ENCODE measurements at regions not wholly inside any gene's neighbourhood (a gene's known extent, or its start where the extent isn't known, plus 50 kb on each side); places are given as distances from the start of the nearest gene placed in this dataset.
"Not testable (repeated sequence)": the region's sequence is repeated elsewhere in the genome, so short reads cannot be mapped to it uniquely, and the experiment has no call there.

DNA sequence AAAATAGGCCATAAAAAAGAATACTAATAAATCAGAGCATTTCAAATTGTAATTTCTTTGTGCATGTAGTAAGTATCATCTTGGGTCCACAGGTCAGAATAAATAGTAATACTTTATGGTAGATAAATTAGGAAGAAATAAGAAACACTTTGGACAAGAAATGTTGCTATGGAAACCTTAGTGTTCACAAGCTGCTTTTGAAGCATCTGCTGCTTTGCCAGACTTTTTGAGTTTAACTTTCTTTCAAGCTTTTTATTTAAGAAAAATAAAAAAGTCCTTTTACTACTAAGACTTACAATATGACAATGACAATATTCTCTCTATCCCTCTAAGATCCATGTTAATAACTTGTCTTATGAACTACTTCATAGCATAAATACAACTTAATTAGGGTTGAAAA is 690.7 kb upstream of the FSHR start:
- TF ChIP-seq, protein P1, sequence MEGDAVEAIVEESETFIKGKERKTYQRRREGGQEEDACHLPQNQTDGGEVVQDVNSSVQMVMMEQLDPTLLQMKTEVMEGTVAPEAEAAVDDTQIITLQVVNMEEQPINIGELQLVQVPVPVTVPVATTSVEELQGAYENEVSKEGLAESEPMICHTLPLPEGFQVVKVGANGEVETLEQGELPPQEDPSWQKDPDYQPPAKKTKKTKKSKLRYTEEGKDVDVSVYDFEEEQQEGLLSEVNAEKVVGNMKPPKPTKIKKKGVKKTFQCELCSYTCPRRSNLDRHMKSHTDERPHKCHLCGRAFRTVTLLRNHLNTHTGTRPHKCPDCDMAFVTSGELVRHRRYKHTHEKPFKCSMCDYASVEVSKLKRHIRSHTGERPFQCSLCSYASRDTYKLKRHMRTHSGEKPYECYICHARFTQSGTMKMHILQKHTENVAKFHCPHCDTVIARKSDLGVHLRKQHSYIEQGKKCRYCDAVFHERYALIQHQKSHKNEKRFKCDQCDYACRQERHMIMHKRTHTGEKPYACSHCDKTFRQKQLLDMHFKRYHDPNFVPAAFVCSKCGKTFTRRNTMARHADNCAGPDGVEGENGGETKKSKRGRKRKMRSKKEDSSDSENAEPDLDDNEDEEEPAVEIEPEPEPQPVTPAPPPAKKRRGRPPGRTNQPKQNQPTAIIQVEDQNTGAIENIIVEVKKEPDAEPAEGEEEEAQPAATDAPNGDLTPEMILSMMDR (IDR thresholded peaks at IDR 0.05; ENCODE audit: low read depth, low read length, missing control alignments): no peak
- no peak overlapping the region for H3K4me3 ChIP-seq (ENCODE audit: low read depth, low read length)
- no peak for DNase-seq (ENCODE audit: low read depth)

GRCh38 chr2:49844113-49844512 is 689.8 kb upstream of the FSHR start:
- not testable (repeated sequence) for H3K4me3 ChIP-seq (ENCODE audit: low read depth, low read length); DNase-seq (ENCODE audit: low read depth)

DNA sequence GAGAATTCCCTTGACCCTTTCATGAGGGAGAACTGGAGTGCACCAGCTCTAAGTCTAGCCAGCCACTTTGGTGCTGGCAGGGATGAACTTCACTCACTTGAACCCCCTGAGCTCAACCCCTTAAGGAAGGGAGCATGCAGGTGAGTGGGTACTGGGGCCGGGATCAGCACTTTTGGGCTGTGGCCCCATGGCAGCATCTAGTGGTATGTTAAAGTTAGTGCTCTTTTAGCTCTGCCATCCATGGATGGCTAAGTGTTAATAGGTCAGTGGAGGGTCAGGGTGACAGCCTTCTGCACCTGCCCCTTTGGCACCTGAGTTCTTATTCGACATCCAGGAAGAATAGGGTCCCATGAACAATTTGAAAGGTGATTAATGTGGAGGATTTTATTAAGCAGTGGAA is 689.0 kb upstream of the FSHR start:
- DNase-seq (ENCODE audit: low read depth): no peak
- H3K4me3 ChIP-seq (ENCODE audit: low read depth, low read length): no peak overlapping the region
- TF ChIP-seq, protein P1 (IDR thresholded peaks at IDR 0.05; ENCODE audit: low read depth, low read length, missing control alignments): peak; percentile 11

DNA sequence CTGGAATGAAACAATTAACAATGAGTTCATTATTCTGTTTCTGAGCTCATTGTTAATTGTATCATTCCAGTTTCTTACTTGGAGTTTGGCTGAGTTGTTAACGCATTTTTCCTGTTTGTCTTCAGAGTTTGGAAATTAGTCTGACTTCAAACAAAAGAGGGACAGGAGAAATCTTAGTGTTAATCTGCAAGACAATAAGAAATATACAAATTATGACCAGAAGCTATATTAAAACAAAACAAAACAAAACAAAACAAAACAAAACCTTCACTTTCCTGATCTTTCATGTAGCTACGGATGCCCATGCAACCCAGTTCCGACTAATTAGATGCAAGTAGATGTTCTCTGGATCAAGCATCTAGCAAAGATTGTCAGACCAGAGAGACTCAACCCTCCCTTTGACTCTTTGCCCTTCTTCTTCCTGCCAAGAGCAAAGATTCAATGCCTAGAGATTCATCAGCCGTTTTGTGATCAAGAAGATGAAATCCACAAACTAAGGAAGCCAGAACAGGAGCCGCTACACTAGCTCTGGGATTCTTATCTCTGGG is 686.2 kb upstream of the FSHR start:
- TF ChIP-seq, protein P1 (IDR thresholded peaks at IDR 0.05; ENCODE audit: low read depth, low read length, missing control alignments): no peak
- no peak for DNase-seq (ENCODE audit: low read depth)
- no peak overlapping the region for H3K4me3 ChIP-seq (ENCODE audit: low read depth, low read length)

DNA sequence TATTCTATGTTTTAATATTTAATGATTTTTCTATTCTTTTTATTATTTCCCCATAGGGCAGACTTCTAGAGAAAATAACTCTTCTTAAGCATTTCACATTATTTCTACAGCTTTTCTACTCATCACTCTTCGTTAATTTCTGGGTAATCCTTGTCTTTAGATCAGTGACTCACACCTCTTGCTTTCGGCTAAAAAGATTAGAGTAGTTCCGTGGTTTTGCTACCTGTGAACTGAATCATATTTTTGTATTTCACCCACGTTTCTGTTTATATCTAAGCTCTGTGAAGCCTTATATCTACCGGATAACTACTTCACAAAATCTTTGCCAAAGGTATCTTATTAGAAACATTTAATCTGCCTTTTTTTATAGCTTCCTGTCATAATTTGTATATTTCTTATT is 685.5 kb upstream of the FSHR start:
- TF ChIP-seq, protein P1 (IDR thresholded peaks at IDR 0.05; ENCODE audit: low read depth, low read length, missing control alignments): no peak
- DNase-seq (ENCODE audit: low read depth): no peak
- no peak overlapping the region for H3K4me3 ChIP-seq (ENCODE audit: low read depth, low read length)

GRCh38 chr2:49837561-49838293 is 683.4 kb upstream of the FSHR start:
- TF ChIP-seq, protein P1 (IDR thresholded peaks at IDR 0.05; ENCODE audit: low read depth, low read length, missing control alignments): no peak
- no peak for DNase-seq (ENCODE audit: low read depth)
- H3K4me3 ChIP-seq (ENCODE audit: low read depth, low read length): no peak overlapping the region

DNA sequence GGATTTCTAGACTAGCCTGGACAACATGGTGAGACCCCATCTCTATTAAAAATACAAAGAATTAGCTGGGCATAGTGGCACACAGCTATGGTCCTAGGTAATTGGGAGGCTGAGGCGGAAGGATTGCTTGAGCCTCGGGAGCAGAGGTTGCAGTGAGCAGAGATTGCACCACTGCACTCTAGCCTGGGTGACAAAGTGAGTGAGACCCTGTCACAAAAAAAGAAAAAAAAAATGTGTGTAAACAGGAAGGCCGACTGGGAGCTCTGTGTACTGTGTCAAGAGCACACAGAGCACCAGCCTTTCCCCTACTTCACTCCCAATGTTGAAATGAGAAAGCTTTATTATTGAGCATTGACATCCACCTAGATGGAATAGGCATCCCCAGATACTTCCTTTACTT is 681.7 kb upstream of the FSHR start:
- H3K4me3 ChIP-seq (ENCODE audit: low read depth, low read length): no peak overlapping the region
- TF ChIP-seq, protein P1 (IDR thresholded peaks at IDR 0.05; ENCODE audit: low read depth, low read length, missing control alignments): no peak
- no peak for DNase-seq (ENCODE audit: low read depth)
